ENCODE measurements at regions not wholly inside any gene's neighbourhood (a gene's known extent, or its start where the extent isn't known, plus 50 kb on each side); places are given as distances from the start of the nearest gene placed in this dataset.

DNA sequence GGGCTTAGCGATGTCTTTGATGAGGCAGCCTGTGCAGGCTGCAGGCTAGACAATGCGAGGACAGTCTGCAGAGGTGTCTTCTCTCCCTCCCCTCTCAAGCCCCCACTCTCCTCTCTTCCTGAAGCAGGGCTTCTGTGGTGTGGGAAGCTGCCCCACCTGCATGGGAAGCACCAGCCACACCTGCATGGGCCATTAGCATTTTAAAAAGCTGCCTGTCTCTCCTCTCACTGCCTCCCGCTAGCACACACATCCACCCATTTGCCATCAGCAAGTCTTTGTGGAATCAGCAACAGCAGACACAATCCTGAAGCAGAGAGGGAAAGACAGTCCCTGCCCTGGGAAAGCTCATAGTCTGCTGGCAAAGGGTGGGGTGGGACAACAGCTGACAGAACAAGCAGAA, 53.1 kb downstream of the NAV1 start:
- peak overlapping the region; percentile 89 for H3K27ac ChIP-seq (ENCODE audit: low read depth)
- no peak overlapping the region; the same call in 1 of the 2 replicates for H2AFZ ChIP-seq
- Mint-ChIP-seq H3K4me3 (peak overlapping the region; percentile 33; the same call in 2 of the 3 replicates), H3K9me3 (no peaks in the 10 kb centered on the region), H3K4me1 (peaks cover 47% of the 10 kb centered on the region), H3K27me3 (ENCODE audit: insufficient read depth, low read depth, poor library complexity) (peaks cover 14% of the 10 kb centered on the region), H3K27ac (peak overlapping the region; percentile 82), H3K36me3 (ENCODE audit: low read depth) (no peaks in the 10 kb centered on the region)
- H3K4me1 ChIP-seq (ENCODE audit: insufficient read depth), result peaks cover 41% of the 10 kb centered on the region
- peaks cover 6% of the 10 kb centered on the region; the same call in 1 of the 2 replicates for H3F3A ChIP-seq (replicated peaks; ENCODE audit: low read depth)
- no peaks in the 10 kb centered on the region for H4K20me1 ChIP-seq (replicated peaks; ENCODE audit: insufficient read depth)
- H3K4me3 ChIP-seq, result peak overlapping the region; percentile 33; the same call in 1 of the 2 replicates
- TF ChIP-seq, protein P1, sequence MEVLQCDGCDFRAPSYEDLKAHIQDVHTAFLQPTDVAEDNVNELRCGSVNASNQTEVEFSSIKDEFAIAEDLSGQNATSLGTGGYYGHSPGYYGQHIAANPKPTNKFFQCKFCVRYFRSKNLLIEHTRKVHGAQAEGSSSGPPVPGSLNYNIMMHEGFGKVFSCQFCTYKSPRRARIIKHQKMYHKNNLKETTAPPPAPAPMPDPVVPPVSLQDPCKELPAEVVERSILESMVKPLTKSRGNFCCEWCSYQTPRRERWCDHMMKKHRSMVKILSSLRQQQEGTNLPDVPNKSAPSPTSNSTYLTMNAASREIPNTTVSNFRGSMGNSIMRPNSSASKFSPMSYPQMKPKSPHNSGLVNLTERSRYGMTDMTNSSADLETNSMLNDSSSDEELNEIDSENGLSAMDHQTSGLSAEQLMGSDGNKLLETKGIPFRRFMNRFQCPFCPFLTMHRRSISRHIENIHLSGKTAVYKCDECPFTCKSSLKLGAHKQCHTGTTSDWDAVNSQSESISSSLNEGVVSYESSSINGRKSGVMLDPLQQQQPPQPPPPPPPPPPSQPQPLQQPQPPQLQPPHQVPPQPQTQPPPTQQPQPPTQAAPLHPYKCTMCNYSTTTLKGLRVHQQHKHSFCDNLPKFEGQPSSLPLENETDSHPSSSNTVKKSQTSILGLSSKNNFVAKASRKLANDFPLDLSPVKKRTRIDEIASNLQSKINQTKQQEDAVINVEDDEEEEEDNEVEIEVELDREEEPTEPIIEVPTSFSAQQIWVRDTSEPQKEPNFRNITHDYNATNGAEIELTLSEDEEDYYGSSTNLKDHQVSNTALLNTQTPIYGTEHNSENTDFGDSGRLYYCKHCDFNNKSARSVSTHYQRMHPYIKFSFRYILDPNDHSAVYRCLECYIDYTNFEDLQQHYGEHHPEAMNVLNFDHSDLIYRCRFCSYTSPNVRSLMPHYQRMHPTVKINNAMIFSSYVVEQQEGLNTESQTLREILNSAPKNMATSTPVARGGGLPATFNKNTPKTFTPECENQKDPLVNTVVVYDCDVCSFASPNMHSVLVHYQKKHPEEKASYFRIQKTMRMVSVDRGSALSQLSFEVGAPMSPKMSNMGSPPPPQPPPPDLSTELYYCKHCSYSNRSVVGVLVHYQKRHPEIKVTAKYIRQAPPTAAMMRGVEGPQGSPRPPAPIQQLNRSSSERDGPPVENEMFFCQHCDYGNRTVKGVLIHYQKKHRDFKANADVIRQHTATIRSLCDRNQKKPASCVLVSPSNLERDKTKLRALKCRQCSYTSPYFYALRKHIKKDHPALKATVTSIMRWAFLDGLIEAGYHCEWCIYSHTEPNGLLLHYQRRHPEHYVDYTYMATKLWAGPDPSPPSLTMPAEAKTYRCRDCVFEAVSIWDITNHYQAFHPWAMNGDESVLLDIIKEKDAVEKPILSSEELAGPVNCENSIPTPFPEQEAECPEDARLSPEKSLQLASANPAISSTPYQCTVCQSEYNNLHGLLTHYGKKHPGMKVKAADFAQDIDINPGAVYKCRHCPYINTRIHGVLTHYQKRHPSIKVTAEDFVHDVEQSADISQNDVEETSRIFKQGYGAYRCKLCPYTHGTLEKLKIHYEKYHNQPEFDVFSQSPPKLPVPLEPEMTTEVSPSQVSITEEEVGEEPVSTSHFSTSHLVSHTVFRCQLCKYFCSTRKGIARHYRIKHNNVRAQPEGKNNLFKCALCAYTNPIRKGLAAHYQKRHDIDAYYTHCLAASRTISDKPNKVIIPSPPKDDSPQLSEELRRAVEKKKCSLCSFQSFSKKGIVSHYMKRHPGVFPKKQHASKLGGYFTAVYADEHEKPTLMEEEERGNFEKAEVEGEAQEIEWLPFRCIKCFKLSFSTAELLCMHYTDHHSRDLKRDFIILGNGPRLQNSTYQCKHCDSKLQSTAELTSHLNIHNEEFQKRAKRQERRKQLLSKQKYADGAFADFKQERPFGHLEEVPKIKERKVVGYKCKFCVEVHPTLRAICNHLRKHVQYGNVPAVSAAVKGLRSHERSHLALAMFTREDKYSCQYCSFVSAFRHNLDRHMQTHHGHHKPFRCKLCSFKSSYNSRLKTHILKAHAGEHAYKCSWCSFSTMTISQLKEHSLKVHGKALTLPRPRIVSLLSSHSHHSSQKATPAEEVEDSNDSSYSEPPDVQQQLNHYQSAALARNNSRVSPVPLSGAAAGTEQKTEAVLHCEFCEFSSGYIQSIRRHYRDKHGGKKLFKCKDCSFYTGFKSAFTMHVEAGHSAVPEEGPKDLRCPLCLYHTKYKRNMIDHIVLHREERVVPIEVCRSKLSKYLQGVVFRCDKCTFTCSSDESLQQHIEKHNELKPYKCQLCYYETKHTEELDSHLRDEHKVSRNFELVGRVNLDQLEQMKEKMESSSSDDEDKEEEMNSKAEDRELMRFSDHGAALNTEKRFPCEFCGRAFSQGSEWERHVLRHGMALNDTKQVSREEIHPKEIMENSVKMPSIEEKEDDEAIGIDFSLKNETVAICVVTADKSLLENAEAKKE (CRISPR knock-in tag; IDR thresholded peaks at IDR 0.05), result peak; percentile 36; the same call in 1 of the 2 replicates
- TF ChIP-seq EZH2phosphoT487 (IDR thresholded peaks at IDR 0.05; ENCODE audit: unreplicated experiment) (no peak), JUNB (IDR thresholded peaks at IDR 0.05; ENCODE audit: unreplicated experiment) (no peak), CTCF (conservative IDR thresholded peaks at IDR 0.05; ENCODE audit: low read depth in 2 of 2) (no peak), CREB1 (CRISPR knock-in tag; IDR thresholded peaks at IDR 0.05; ENCODE audit: low read depth) (no peak), ZNF114 (CRISPR knock-in tag; IDR thresholded peaks at IDR 0.05) (no peak), POLR2AphosphoS5 (IDR thresholded peaks at IDR 0.05; ENCODE audit: low read depth) (peak; percentile 41; the same call in 1 of the 2 replicates), REST (IDR thresholded peaks at IDR 0.05; ENCODE audit: unreplicated experiment) (no peak), NANOG (IDR thresholded peaks at IDR 0.05; ENCODE audit: borderline replicate concordance) (no peak)
- TF ChIP-seq, protein P2, sequence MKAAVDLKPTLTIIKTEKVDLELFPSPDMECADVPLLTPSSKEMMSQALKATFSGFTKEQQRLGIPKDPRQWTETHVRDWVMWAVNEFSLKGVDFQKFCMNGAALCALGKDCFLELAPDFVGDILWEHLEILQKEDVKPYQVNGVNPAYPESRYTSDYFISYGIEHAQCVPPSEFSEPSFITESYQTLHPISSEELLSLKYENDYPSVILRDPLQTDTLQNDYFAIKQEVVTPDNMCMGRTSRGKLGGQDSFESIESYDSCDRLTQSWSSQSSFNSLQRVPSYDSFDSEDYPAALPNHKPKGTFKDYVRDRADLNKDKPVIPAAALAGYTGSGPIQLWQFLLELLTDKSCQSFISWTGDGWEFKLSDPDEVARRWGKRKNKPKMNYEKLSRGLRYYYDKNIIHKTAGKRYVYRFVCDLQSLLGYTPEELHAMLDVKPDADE (IDR thresholded peaks at IDR 0.05), result no peak
- no peaks in the 10 kb centered on the region for H3K27me3 ChIP-seq (ENCODE audit: insufficient read depth)
- H3K36me3 ChIP-seq (ENCODE audit: insufficient read depth), result no peaks in the 10 kb centered on the region
- peak; percentile 64 for DNase-seq (ENCODE audit: low spot score)
- no peaks in the 10 kb centered on the region for H3K9me2 ChIP-seq (ENCODE audit: insufficient read depth)
- H3K79me2 ChIP-seq (replicated peaks; ENCODE audit: insufficient read depth), result no peaks in the 10 kb centered on the region
- peak; percentile 75 for ATAC-seq
- H3K4me2 ChIP-seq, result peak overlapping the region; percentile 72
